HepG2 (cell line): ENCODE measurements at regions not wholly inside any gene's neighbourhood (a gene's known extent, or its start where the extent isn't known, plus 50 kb on each side); places are given as distances from the start of the nearest gene placed in this dataset.

Experiments used
- ATAC-seq: fragments of 200-7000 bp; cut with Tn5 transposase; 3 replicates; pipeline ENCODE4 v1.9.1; 2020; ENCODE audit warnings: mild to moderate bottlenecking, moderate library complexity
- BruUV-seq: library from RNA; stranded (reverse); fragments of 400-500 nt; replicated peaks from 2 replicates; lab custom pipeline; 2021; lab: Mats Ljungman, UMichigan
- CTCF ChIA-PET: fragments of 300-600 bp; formaldehyde crosslinking; extraction: SDS; loops from one replicate; lab custom pipeline; 2021; ENCODE audit warnings: low total read pairs, inconsistent platforms, low intra/inter-chr PET ratio; lab: Yijun Ruan, JAX
- POLR2A ChIA-PET: fragments of 350-600 bp; sonication (Branson Sonifier 250); formaldehyde crosslinking; loops from one replicate; lab custom pipeline; 2020; ENCODE audit warnings: antibody characterized with exemption, inconsistent platforms; lab: Yijun Ruan, JAX
- DNase-seq: peaks from one replicate; pipeline ENCODE4 v3.0.0-alpha.2; 2015; ENCODE audit warnings: low spot score
- FAIRE-seq: peaks from 3 replicates; lab custom pipeline; 2011; peaks lifted over from hg19 to GRCh38; lab: Jason Lieb, UNC
- H2AFZ ChIP-seq: one replicate; pipeline ENCODE4 v1.6.1; 2011; ENCODE audit warnings: low read length, inconsistent platforms
- H3K27ac ChIP-seq: fragments of 300-600 bp; 3 replicates; pipeline ENCODE4 v1.8.0; 2011; ENCODE audit warnings: mixed run types, mild to moderate bottlenecking, mixed read lengths, low read length, inconsistent platforms; ENCODE audit not compliant: insufficient read depth; ENCODE audit errors: extremely low read length
- H3K27me3 ChIP-seq, 2 experiments: fragments of 200-600 bp in 1 of 2; 2 replicates in 1 of 2; 3 replicates in 1 of 2; pipeline versions ENCODE4 v1.6.0 to v1.8.0; 2011; ENCODE audit warnings: low read length in 2 of 2, mild to moderate bottlenecking in 2 of 2, moderate library complexity in 2 of 2, inconsistent platforms in 1 of 2; ENCODE audit not compliant: insufficient read depth in 2 of 2, control insufficient read depth in 1 of 2
- H3K36me3 ChIP-seq, 2 experiments: fragments of 200-600 bp in 1 of 2; replicated peaks in 1 of 2; 2 replicates in 1 of 2; 3 replicates in 1 of 2; pipeline versions ENCODE4 v1.5.1 to v1.8.0; 2011; ENCODE audit warnings: low read length in 2 of 2, inconsistent platforms in 1 of 2; ENCODE audit not compliant: insufficient read depth in 2 of 2, control insufficient read depth in 1 of 2
- H3K4me1 ChIP-seq: 2 replicates; pipeline ENCODE4 v1.5.1; 2012; ENCODE audit warnings: low read length, inconsistent platforms; ENCODE audit not compliant: insufficient read depth
- H3K4me2 ChIP-seq: 2 replicates; pipeline ENCODE4 v1.6.0; 2011; ENCODE audit warnings: low read depth, low read length, inconsistent platforms
- H3K4me3 ChIP-seq, 3 experiments: fragments of 200-600 bp in 1 of 3; sonication (generic), shearing (Covaris generic) in 1 of 3; replicated peaks in 1 of 3; 2 replicates each; pipeline ENCODE4 v1.5.1; 2011 to 2016; ENCODE audit warnings: low read length in 3 of 3, inconsistent platforms in 2 of 3, low read depth in 2 of 3, mild to moderate bottlenecking in 2 of 3, control low read depth in 1 of 3, mixed read lengths in 1 of 3; ENCODE audit not compliant: insufficient read depth in 1 of 3
- H3K79me2 ChIP-seq: one replicate; pipeline ENCODE4 v1.6.1; 2011; ENCODE audit warnings: low read length, inconsistent platforms; ENCODE audit not compliant: insufficient read depth
- H3K9ac ChIP-seq: 2 replicates; pipeline ENCODE4 v1.6.0; 2011; ENCODE audit warnings: mild to moderate bottlenecking, low read depth, low read length, inconsistent platforms; ENCODE audit not compliant: insufficient read depth
- H3K9me3 ChIP-seq: 2 replicates; pipeline ENCODE4 v1.5.1; 2012; ENCODE audit warnings: mild to moderate bottlenecking, low read length
- H4K20me1 ChIP-seq: 2 replicates; pipeline ENCODE4 v1.6.0; 2011; ENCODE audit warnings: inconsistent platforms, mild to moderate bottlenecking, low read length, moderate library complexity; ENCODE audit not compliant: insufficient read depth
- SMARCC2 ChIP-seq: fragments of 450-650 bp; IDR thresholded peaks from 2 replicates; pipeline ENCODE4 v1.6.1; 2017; ENCODE audit warnings: antibody characterized with exemption, mild to moderate bottlenecking
- SOX13 ChIP-seq, 3 experiments: fragments of 450-650 bp in 1 of 3; sonication (generic) in 1 of 3; formaldehyde crosslinking in 1 of 3; IDR thresholded peaks in 2 of 3; conservative IDR thresholded peaks in 1 of 3; 2 replicates each; pipeline versions ENCODE4 v1.5.0 to v1.6.1; 2016 to 2020; ENCODE audit warnings: antibody characterized with exemption in 1 of 3, mild to moderate bottlenecking in 1 of 3, missing compliant biosample characterization in 1 of 3, missing genetic modification reagents in 1 of 3, moderate library complexity in 1 of 3
- ZNF776 ChIP-seq: sonication (generic); formaldehyde crosslinking; IDR thresholded peaks from 2 replicates; pipeline ENCODE4 v1.4.0; 2020; ENCODE audit warnings: mild to moderate bottlenecking, missing genetic modification reagents
- WGBS: methylation state at CpG from one replicate; pipeline ENCODE4 v1.1.6; 2017; ENCODE audit warnings: low lambda C conversion rate; 5-methylcytosine and 5-hydroxymethylcytosine counted together
- in situ Hi-C: cut with HindIII; loops from 2 replicates; pipeline ENCODE4 v1.10.0; 2017; ENCODE audit warnings: low pct_unique_long_range_greater_than_20kb; ENCODE audit not compliant: extremely low pct_ligation_motif_present
- intact Hi-C: fragments of 100-400 bp; cut with micrococcal nuclease; formaldehyde crosslinking; loops from one replicate; pipeline ENCODE4 v1.10.0; 2022; ENCODE audit not compliant: unreplicated experiment
- TF ChIP-seq, protein P1 (sequence below): sonication (generic); formaldehyde crosslinking; IDR thresholded peaks from 2 replicates; pipeline ENCODE4 v1.4.0; 2020; ENCODE audit warnings: missing genetic modification reagents
- TF ChIP-seq, protein P2 (sequence below): sonication (generic); formaldehyde crosslinking; IDR thresholded peaks from 2 replicates; pipeline ENCODE4 v1.4.0; 2020; ENCODE audit warnings: missing genetic modification reagents

DNA sequence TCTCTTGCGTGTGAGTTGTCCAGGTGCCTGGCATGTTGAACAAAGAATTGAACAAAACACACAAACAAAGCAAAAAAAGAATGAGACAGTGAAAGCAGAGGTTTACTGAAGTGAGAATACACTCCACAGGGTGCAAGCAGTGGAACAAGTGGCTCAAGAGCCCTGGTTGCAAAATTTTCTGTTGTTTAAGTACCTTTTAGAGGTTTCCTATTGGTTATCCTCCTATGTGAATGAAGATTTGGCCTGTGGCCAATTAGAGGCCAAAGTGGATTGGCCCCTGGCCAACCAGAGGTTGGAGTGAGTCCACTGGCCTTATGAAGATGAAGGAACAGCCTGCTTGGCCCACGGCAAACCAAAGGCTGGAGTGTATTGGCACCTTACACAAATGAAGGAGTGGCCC is 1188.5 kb upstream of the NRXN1 start:
- Histone ChIP-seq H3K79me2 (no peaks in the 10 kb centered on the region), H3K4me1 (no peaks in the 10 kb centered on the region), H3K27ac (no peak overlapping the region), H3K9ac (no peak overlapping the region), H2AFZ (no peak overlapping the region), H4K20me1 (no peaks in the 10 kb centered on the region), H3K4me3 (no peak overlapping the region), H3K27me3 (no peaks in the 10 kb centered on the region), H3K4me2 (no peak overlapping the region), H3K36me3 (no peaks in the 10 kb centered on the region), H3K9me3 (peaks cover 41% of the 10 kb centered on the region)
- WGBS, result 11% methylated on average over 2 of the region's 2 CpGs
- TF ChIP-seq SMARCC2, result no peak
- TF ChIP-seq, protein P1, sequence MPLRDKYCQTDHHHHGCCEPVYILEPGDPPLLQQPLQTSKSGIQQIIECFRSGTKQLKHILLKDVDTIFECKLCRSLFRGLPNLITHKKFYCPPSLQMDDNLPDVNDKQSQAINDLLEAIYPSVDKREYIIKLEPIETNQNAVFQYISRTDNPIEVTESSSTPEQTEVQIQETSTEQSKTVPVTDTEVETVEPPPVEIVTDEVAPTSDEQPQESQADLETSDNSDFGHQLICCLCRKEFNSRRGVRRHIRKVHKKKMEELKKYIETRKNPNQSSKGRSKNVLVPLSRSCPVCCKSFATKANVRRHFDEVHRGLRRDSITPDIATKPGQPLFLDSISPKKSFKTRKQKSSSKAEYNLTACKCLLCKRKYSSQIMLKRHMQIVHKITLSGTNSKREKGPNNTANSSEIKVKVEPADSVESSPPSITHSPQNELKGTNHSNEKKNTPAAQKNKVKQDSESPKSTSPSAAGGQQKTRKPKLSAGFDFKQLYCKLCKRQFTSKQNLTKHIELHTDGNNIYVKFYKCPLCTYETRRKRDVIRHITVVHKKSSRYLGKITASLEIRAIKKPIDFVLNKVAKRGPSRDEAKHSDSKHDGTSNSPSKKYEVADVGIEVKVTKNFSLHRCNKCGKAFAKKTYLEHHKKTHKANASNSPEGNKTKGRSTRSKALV (CRISPR knock-in tag), result no peak
- TF ChIP-seq SOX13 (IDR thresholded peaks at IDR 0.05), result no peak
- TF ChIP-seq SOX13 (CRISPR knock-in tag; conservative IDR thresholded peaks at IDR 0.05 in 1 of 2, IDR thresholded peaks at IDR 0.05 in 1 of 2), result no peak
- TF ChIP-seq, protein P2, sequence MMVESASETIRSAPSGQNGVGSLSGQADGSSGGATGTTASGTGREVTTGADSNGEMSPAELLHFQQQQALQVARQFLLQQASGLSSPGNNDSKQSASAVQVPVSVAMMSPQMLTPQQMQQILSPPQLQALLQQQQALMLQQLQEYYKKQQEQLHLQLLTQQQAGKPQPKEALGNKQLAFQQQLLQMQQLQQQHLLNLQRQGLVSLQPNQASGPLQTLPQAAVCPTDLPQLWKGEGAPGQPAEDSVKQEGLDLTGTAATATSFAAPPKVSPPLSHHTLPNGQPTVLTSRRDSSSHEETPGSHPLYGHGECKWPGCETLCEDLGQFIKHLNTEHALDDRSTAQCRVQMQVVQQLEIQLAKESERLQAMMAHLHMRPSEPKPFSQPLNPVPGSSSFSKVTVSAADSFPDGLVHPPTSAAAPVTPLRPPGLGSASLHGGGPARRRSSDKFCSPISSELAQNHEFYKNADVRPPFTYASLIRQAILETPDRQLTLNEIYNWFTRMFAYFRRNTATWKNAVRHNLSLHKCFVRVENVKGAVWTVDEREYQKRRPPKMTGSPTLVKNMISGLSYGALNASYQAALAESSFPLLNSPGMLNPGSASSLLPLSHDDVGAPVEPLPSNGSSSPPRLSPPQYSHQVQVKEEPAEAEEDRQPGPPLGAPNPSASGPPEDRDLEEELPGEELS, result no peak
- no peak for TF ChIP-seq ZNF776 (CRISPR knock-in tag)
- in situ Hi-C loops, result no loop called here
- FAIRE-seq (no peak), DNase-seq (no peak), ATAC-seq (no peak)
- CTCF ChIA-PET, result no interaction called here
- no TSS peak for BruUV-seq
- POLR2A ChIA-PET, result no interaction called here
- intact Hi-C loops, result no loop called here
